GM18517 (cell line): ENCODE measurements at regions not wholly inside any gene's neighbourhood (a gene's known extent, or its start where the extent isn't known, plus 50 kb on each side); places are given as distances from the start of the nearest gene placed in this dataset.
"Not testable (repeated sequence)": the region's sequence is repeated elsewhere in the genome, so short reads cannot be mapped to it uniquely, and the experiment has no call there.

Experiments used
- ATAC-seq: cut with Tn5 transposase; IDR thresholded peaks from one replicate; pipeline ENCODE4 v1.9.1; 2021; ENCODE audit warnings: mild to moderate bottlenecking, moderate library complexity; ENCODE audit not compliant: unreplicated experiment

GRCh38 chr6:150733726-150734125 is 131.8 kb upstream of the MTHFD1L start:
- ATAC-seq, result no peak

- no peak for ATAC-seq
These were observed 131.3 kb upstream of the MTHFD1L start for GRCh38 chr6:150734235-150734634.

- ATAC-seq, result no peak
These were observed 130.1 kb upstream of the MTHFD1L start for GRCh38 chr6:150735341-150735851.

GRCh38 chr6:150738092-150738629 is 127.3 kb upstream of the MTHFD1L start:
- no peak for ATAC-seq

- no peak for ATAC-seq
These were observed 125.7 kb upstream of the MTHFD1L start for GRCh38 chr6:150739711-150740349.

GRCh38 chr6:150740453-150740852 is 125.0 kb upstream of the MTHFD1L start:
- no peak for ATAC-seq

GRCh38 chr6:150741633-150742200 is 123.8 kb upstream of the MTHFD1L start:
- ATAC-seq, result no peak

GRCh38 chr6:150744522-150745260 is 120.8 kb upstream of the MTHFD1L start:
- ATAC-seq, result no peak

GRCh38 chr6:150745896-150746295 is 119.6 kb upstream of the MTHFD1L start:
- no peak for ATAC-seq

GRCh38 chr6:150747155-150747554 is 118.3 kb upstream of the MTHFD1L start:
- no peak for ATAC-seq

- no peak for ATAC-seq
These were observed 116.3 kb upstream of the MTHFD1L start for GRCh38 chr6:150749091-150749670.

- ATAC-seq, result no peak
These were observed 114.2 kb upstream of the MTHFD1L start for GRCh38 chr6:150751296-150751695.

- no peak for ATAC-seq
These were observed 113.1 kb upstream of the MTHFD1L start for GRCh38 chr6:150752409-150752808.

GRCh38 chr6:150753371-150754064 is 112.0 kb upstream of the MTHFD1L start:
- ATAC-seq, result no peak

- no peak for ATAC-seq
These were observed 110.5 kb upstream of the MTHFD1L start for GRCh38 chr6:150755042-150755441.

GRCh38 chr6:150755524-150755923 is 110.0 kb upstream of the MTHFD1L start:
- ATAC-seq, result no peak

GRCh38 chr6:150756173-150756572 is 109.3 kb upstream of the MTHFD1L start:
- no peak for ATAC-seq

GRCh38 chr6:150757807-150758206 is 107.7 kb upstream of the MTHFD1L start:
- not testable (repeated sequence) for ATAC-seq

GRCh38 chr6:150759483-150759882 is 106.0 kb upstream of the MTHFD1L start:
- ATAC-seq, result no peak

- ATAC-seq, result no peak
These were observed 103.7 kb upstream of the MTHFD1L start for GRCh38 chr6:150761771-150762170.
